ENCODE measurements at regions not wholly inside any gene's neighbourhood (a gene's known extent, or its start where the extent isn't known, plus 50 kb on each side); places are given as distances from the start of the nearest gene placed in this dataset.

- H3K4me3 ChIP-seq = peak overlapping the region; percentile 49
Measured at GRCh38 chr6:78629836-78630235, 237.5 kb upstream of the IRAK1BP1 start.

More at GRCh38 chr6:78629836-78630235, 237.5 kb upstream of the IRAK1BP1 start:
- H3K36me3 Mint-ChIP-seq (ENCODE audit: low read depth) = no peaks in the 10 kb centered on the region
- H3K4me1 Mint-ChIP-seq = peaks cover 4% of the 10 kb centered on the region; the same call in 1 of the 3 replicates
- TF ChIP-seq ZNF331 (CRISPR knock-in tag; IDR thresholded peaks at IDR 0.05; ENCODE audit: low read depth) (no peak), POLR2AphosphoS5 (IDR thresholded peaks at IDR 0.05; ENCODE audit: low read depth) (no peak), NANOG (IDR thresholded peaks at IDR 0.05; ENCODE audit: borderline replicate concordance) (no peak), ZNF114 (CRISPR knock-in tag; IDR thresholded peaks at IDR 0.05) (no peak), EZH2 (IDR thresholded peaks at IDR 0.05; ENCODE audit: low read depth, unreplicated experiment) (no peak), STAT1 (IDR thresholded peaks at IDR 0.05; ENCODE audit: unreplicated experiment) (no peak), ETS1 (IDR thresholded peaks at IDR 0.05) (no peak), JUNB (IDR thresholded peaks at IDR 0.05; ENCODE audit: unreplicated experiment) (no peak), CREB1 (CRISPR knock-in tag; IDR thresholded peaks at IDR 0.05; ENCODE audit: low read depth) (no peak), EZH2phosphoT487 (IDR thresholded peaks at IDR 0.05; ENCODE audit: unreplicated experiment) (no peak), REST (IDR thresholded peaks at IDR 0.05; ENCODE audit: unreplicated experiment) (no peak)
- TF ChIP-seq, protein P1, sequence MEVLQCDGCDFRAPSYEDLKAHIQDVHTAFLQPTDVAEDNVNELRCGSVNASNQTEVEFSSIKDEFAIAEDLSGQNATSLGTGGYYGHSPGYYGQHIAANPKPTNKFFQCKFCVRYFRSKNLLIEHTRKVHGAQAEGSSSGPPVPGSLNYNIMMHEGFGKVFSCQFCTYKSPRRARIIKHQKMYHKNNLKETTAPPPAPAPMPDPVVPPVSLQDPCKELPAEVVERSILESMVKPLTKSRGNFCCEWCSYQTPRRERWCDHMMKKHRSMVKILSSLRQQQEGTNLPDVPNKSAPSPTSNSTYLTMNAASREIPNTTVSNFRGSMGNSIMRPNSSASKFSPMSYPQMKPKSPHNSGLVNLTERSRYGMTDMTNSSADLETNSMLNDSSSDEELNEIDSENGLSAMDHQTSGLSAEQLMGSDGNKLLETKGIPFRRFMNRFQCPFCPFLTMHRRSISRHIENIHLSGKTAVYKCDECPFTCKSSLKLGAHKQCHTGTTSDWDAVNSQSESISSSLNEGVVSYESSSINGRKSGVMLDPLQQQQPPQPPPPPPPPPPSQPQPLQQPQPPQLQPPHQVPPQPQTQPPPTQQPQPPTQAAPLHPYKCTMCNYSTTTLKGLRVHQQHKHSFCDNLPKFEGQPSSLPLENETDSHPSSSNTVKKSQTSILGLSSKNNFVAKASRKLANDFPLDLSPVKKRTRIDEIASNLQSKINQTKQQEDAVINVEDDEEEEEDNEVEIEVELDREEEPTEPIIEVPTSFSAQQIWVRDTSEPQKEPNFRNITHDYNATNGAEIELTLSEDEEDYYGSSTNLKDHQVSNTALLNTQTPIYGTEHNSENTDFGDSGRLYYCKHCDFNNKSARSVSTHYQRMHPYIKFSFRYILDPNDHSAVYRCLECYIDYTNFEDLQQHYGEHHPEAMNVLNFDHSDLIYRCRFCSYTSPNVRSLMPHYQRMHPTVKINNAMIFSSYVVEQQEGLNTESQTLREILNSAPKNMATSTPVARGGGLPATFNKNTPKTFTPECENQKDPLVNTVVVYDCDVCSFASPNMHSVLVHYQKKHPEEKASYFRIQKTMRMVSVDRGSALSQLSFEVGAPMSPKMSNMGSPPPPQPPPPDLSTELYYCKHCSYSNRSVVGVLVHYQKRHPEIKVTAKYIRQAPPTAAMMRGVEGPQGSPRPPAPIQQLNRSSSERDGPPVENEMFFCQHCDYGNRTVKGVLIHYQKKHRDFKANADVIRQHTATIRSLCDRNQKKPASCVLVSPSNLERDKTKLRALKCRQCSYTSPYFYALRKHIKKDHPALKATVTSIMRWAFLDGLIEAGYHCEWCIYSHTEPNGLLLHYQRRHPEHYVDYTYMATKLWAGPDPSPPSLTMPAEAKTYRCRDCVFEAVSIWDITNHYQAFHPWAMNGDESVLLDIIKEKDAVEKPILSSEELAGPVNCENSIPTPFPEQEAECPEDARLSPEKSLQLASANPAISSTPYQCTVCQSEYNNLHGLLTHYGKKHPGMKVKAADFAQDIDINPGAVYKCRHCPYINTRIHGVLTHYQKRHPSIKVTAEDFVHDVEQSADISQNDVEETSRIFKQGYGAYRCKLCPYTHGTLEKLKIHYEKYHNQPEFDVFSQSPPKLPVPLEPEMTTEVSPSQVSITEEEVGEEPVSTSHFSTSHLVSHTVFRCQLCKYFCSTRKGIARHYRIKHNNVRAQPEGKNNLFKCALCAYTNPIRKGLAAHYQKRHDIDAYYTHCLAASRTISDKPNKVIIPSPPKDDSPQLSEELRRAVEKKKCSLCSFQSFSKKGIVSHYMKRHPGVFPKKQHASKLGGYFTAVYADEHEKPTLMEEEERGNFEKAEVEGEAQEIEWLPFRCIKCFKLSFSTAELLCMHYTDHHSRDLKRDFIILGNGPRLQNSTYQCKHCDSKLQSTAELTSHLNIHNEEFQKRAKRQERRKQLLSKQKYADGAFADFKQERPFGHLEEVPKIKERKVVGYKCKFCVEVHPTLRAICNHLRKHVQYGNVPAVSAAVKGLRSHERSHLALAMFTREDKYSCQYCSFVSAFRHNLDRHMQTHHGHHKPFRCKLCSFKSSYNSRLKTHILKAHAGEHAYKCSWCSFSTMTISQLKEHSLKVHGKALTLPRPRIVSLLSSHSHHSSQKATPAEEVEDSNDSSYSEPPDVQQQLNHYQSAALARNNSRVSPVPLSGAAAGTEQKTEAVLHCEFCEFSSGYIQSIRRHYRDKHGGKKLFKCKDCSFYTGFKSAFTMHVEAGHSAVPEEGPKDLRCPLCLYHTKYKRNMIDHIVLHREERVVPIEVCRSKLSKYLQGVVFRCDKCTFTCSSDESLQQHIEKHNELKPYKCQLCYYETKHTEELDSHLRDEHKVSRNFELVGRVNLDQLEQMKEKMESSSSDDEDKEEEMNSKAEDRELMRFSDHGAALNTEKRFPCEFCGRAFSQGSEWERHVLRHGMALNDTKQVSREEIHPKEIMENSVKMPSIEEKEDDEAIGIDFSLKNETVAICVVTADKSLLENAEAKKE (CRISPR knock-in tag; IDR thresholded peaks at IDR 0.05) = no peak
- TF ChIP-seq, protein P2, sequence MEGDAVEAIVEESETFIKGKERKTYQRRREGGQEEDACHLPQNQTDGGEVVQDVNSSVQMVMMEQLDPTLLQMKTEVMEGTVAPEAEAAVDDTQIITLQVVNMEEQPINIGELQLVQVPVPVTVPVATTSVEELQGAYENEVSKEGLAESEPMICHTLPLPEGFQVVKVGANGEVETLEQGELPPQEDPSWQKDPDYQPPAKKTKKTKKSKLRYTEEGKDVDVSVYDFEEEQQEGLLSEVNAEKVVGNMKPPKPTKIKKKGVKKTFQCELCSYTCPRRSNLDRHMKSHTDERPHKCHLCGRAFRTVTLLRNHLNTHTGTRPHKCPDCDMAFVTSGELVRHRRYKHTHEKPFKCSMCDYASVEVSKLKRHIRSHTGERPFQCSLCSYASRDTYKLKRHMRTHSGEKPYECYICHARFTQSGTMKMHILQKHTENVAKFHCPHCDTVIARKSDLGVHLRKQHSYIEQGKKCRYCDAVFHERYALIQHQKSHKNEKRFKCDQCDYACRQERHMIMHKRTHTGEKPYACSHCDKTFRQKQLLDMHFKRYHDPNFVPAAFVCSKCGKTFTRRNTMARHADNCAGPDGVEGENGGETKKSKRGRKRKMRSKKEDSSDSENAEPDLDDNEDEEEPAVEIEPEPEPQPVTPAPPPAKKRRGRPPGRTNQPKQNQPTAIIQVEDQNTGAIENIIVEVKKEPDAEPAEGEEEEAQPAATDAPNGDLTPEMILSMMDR (conservative IDR thresholded peaks at IDR 0.05; ENCODE audit: low read depth in 2 of 2) = no peak
- peak overlapping the region; percentile 60; the same call in 1 of the 3 replicates for H3K4me3 Mint-ChIP-seq
- H4K20me1 ChIP-seq (replicated peaks; ENCODE audit: insufficient read depth) = no peaks in the 10 kb centered on the region
- no peak overlapping the region for H3K27ac ChIP-seq (ENCODE audit: low read depth)
- peak overlapping the region; percentile 68 for H3K4me2 ChIP-seq
- H2AFZ ChIP-seq = peak overlapping the region; percentile 95
- H3K27ac Mint-ChIP-seq = no peak overlapping the region
- H3F3A ChIP-seq (replicated peaks; ENCODE audit: low read depth) = no peaks in the 10 kb centered on the region
- no peaks in the 10 kb centered on the region for H3K36me3 ChIP-seq (ENCODE audit: insufficient read depth)
- H3K27me3 Mint-ChIP-seq (ENCODE audit: insufficient read depth, low read depth, poor library complexity) = no peaks in the 10 kb centered on the region
- 0 out of 3 replicates have a peak, but pooled peaks cover 3% of the 10 kb centered on the region for H3K9me3 Mint-ChIP-seq
- H3K9me2 ChIP-seq (ENCODE audit: insufficient read depth) = no peaks in the 10 kb centered on the region
- H3K27me3 ChIP-seq (ENCODE audit: insufficient read depth) = no peaks in the 10 kb centered on the region
- DNase-seq (ENCODE audit: low spot score) = no peak
- H3K79me2 ChIP-seq (replicated peaks; ENCODE audit: insufficient read depth) = no peaks in the 10 kb centered on the region
- H3K4me1 ChIP-seq (ENCODE audit: insufficient read depth) = no peaks in the 10 kb centered on the region
- ATAC-seq = peak; percentile 51

Measured in GM23338 (cell line).